ENCODE measurements at regions not wholly inside any gene's neighbourhood (a gene's known extent, or its start where the extent isn't known, plus 50 kb on each side); places are given as distances from the start of the nearest gene placed in this dataset.

GRCh38 chr2:147049957-147050356 is 794.9 kb upstream of the ACVR2A start:
- no peak overlapping the region for H3K27ac ChIP-seq
- no peak for DNase-seq (ENCODE audit: low read depth in 1 of 2, low spot score in 1 of 2)
- no peak overlapping the region for H3K4me3 ChIP-seq
- no peaks in the 10 kb centered on the region for H3K4me1 ChIP-seq (ENCODE audit: low read depth)
- no peaks in the 10 kb centered on the region for H3K9me3 ChIP-seq (ENCODE audit: low read depth)
- no peaks in the 10 kb centered on the region for H3K36me3 ChIP-seq
- TF ChIP-seq, protein P1, sequence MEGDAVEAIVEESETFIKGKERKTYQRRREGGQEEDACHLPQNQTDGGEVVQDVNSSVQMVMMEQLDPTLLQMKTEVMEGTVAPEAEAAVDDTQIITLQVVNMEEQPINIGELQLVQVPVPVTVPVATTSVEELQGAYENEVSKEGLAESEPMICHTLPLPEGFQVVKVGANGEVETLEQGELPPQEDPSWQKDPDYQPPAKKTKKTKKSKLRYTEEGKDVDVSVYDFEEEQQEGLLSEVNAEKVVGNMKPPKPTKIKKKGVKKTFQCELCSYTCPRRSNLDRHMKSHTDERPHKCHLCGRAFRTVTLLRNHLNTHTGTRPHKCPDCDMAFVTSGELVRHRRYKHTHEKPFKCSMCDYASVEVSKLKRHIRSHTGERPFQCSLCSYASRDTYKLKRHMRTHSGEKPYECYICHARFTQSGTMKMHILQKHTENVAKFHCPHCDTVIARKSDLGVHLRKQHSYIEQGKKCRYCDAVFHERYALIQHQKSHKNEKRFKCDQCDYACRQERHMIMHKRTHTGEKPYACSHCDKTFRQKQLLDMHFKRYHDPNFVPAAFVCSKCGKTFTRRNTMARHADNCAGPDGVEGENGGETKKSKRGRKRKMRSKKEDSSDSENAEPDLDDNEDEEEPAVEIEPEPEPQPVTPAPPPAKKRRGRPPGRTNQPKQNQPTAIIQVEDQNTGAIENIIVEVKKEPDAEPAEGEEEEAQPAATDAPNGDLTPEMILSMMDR (IDR thresholded peaks at IDR 0.05; ENCODE audit: low read depth, low read length): no peak
- H3K27me3 ChIP-seq: no peaks in the 10 kb centered on the region

- Histone ChIP-seq H3K4me1 (ENCODE audit: low read depth) (no peaks in the 10 kb centered on the region), H3K36me3 (no peaks in the 10 kb centered on the region), H3K27me3 (no peaks in the 10 kb centered on the region), H3K27ac (no peak overlapping the region), H3K9me3 (ENCODE audit: low read depth) (no peaks in the 10 kb centered on the region), H3K4me3 (no peak overlapping the region)
- no peak for DNase-seq (ENCODE audit: low read depth in 1 of 2, low spot score in 1 of 2)
- TF ChIP-seq, protein P1 (IDR thresholded peaks at IDR 0.05; ENCODE audit: low read depth, low read length): no peak
These were observed 798.4 kb upstream of the ACVR2A start for GRCh38 chr2:147046473-147046872.

DNA sequence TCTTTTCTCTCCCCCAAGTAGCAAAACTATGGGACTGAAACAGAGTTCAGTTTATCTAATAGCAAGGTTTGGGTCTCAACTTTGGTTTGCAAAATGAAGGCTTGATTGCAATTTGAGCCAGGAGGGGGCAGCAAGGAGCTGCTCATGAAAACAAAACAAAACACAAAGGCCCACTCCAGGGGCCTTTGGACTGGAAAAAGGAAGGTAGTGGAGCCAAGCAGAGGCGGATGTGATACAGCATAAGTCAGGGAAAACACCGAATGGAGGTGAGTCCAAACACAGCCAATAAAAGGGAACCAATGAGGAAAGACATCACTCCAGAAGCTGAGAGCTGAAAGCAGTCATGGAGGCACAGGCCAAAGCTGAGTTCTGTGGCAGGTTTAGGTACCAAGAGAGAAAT is 799.7 kb upstream of the ACVR2A start:
- H3K4me1 ChIP-seq (ENCODE audit: low read depth): no peaks in the 10 kb centered on the region
- H3K9me3 ChIP-seq (ENCODE audit: low read depth): no peaks in the 10 kb centered on the region
- H3K27ac ChIP-seq: no peak overlapping the region
- H3K36me3 ChIP-seq: no peaks in the 10 kb centered on the region
- H3K27me3 ChIP-seq: no peaks in the 10 kb centered on the region
- DNase-seq (ENCODE audit: low read depth in 1 of 2, low spot score in 1 of 2): peak; percentile 44 to 81
- no peak overlapping the region for H3K4me3 ChIP-seq
- TF ChIP-seq, protein P1 (IDR thresholded peaks at IDR 0.05; ENCODE audit: low read depth, low read length): peak; percentile 73

GRCh38 chr2:147041121-147041494 is 803.7 kb upstream of the ACVR2A start:
- Histone ChIP-seq H3K27ac (no peak overlapping the region), H3K4me1 (ENCODE audit: low read depth) (no peaks in the 10 kb centered on the region), H3K36me3 (no peaks in the 10 kb centered on the region), H3K9me3 (ENCODE audit: low read depth) (no peaks in the 10 kb centered on the region), H3K27me3 (no peaks in the 10 kb centered on the region), H3K4me3 (no peak overlapping the region)
- no peak for DNase-seq (ENCODE audit: low read depth in 1 of 2, low spot score in 1 of 2)
- TF ChIP-seq, protein P1 (IDR thresholded peaks at IDR 0.05; ENCODE audit: low read depth, low read length): no peak

- Histone ChIP-seq H3K27ac (no peak overlapping the region), H3K36me3 (no peaks in the 10 kb centered on the region), H3K4me3 (no peak overlapping the region), H3K9me3 (ENCODE audit: low read depth) (no peaks in the 10 kb centered on the region), H3K27me3 (no peaks in the 10 kb centered on the region), H3K4me1 (ENCODE audit: low read depth) (no peaks in the 10 kb centered on the region)
- TF ChIP-seq, protein P1 (IDR thresholded peaks at IDR 0.05; ENCODE audit: low read depth, low read length): no peak
- DNase-seq (ENCODE audit: low read depth in 1 of 2, low spot score in 1 of 2): no peak
These were observed 804.3 kb upstream of the ACVR2A start for GRCh38 chr2:147040298-147041120.
